GM21529 (cell line): ENCODE measurements at regions not wholly inside any gene's neighbourhood (a gene's known extent, or its start where the extent isn't known, plus 50 kb on each side); places are given as distances from the start of the nearest gene placed in this dataset.
"Not testable (repeated sequence)": the region's sequence is repeated elsewhere in the genome, so short reads cannot be mapped to it uniquely, and the experiment has no call there.

Experiments
- ATAC-seq: cut with Tn5 transposase; IDR thresholded peaks from one replicate; pipeline ENCODE4 v1.9.1; 2021; ENCODE audit not compliant: unreplicated experiment

GRCh38 chr11:90614318-90614717 is 391.5 kb upstream of the CHORDC1 start:
- no peak for ATAC-seq

GRCh38 chr11:90613037-90613436 is 390.2 kb upstream of the CHORDC1 start:
- not testable (repeated sequence) for ATAC-seq

- no peak for ATAC-seq
These were observed 383.9 kb upstream of the CHORDC1 start for GRCh38 chr11:90606721-90607120.

GRCh38 chr11:90601261-90601660 is 378.4 kb upstream of the CHORDC1 start:
- ATAC-seq = no peak

GRCh38 chr11:90594658-90595057 is 371.8 kb upstream of the CHORDC1 start:
- ATAC-seq = no peak

- ATAC-seq = no peak
These were observed 370.2 kb upstream of the CHORDC1 start for GRCh38 chr11:90593099-90593498.

GRCh38 chr11:90590286-90590685 is 367.4 kb upstream of the CHORDC1 start:
- no peak for ATAC-seq

GRCh38 chr11:90589735-90590134 is 366.9 kb upstream of the CHORDC1 start:
- ATAC-seq = no peak

- ATAC-seq = no peak
These were observed 365.0 kb upstream of the CHORDC1 start for GRCh38 chr11:90587896-90588295.

GRCh38 chr11:90585491-90585890 is 362.6 kb upstream of the CHORDC1 start:
- ATAC-seq = no peak

- not testable (repeated sequence) for ATAC-seq
These were observed 360.1 kb upstream of the CHORDC1 start for GRCh38 chr11:90582999-90583398.

GRCh38 chr11:90564531-90564930 is 341.7 kb upstream of the CHORDC1 start:
- no peak for ATAC-seq

- ATAC-seq = no peak
These were observed 335.5 kb upstream of the CHORDC1 start for GRCh38 chr11:90558328-90558865.

- no peak for ATAC-seq
These were observed 333.8 kb upstream of the CHORDC1 start for GRCh38 chr11:90556606-90557005.

GRCh38 chr11:90556026-90556425 is 333.2 kb upstream of the CHORDC1 start:
- no peak for ATAC-seq

- ATAC-seq = no peak
These were observed 332.6 kb upstream of the CHORDC1 start for GRCh38 chr11:90555477-90555876.

- no peak for ATAC-seq
These were observed 319.2 kb upstream of the CHORDC1 start for GRCh38 chr11:90542092-90542491.

- ATAC-seq = no peak
These were observed 313.5 kb upstream of the CHORDC1 start for GRCh38 chr11:90536301-90536700.

- ATAC-seq = no peak
These were observed 309.3 kb upstream of the CHORDC1 start for GRCh38 chr11:90532125-90532524.

GRCh38 chr11:90531001-90531400 is 308.2 kb upstream of the CHORDC1 start:
- ATAC-seq = no peak

GRCh38 chr11:90525962-90526361 is 303.1 kb upstream of the CHORDC1 start:
- ATAC-seq = no peak

- peak; percentile 84 for ATAC-seq
These were observed 290.0 kb upstream of the CHORDC1 start for GRCh38 chr11:90512846-90513245.

GRCh38 chr11:90510839-90511238 is 288.0 kb upstream of the CHORDC1 start:
- no peak for ATAC-seq
